ENCODE measurements at regions not wholly inside any gene's neighbourhood (a gene's known extent, or its start where the extent isn't known, plus 50 kb on each side); places are given as distances from the start of the nearest gene placed in this dataset.

DNA sequence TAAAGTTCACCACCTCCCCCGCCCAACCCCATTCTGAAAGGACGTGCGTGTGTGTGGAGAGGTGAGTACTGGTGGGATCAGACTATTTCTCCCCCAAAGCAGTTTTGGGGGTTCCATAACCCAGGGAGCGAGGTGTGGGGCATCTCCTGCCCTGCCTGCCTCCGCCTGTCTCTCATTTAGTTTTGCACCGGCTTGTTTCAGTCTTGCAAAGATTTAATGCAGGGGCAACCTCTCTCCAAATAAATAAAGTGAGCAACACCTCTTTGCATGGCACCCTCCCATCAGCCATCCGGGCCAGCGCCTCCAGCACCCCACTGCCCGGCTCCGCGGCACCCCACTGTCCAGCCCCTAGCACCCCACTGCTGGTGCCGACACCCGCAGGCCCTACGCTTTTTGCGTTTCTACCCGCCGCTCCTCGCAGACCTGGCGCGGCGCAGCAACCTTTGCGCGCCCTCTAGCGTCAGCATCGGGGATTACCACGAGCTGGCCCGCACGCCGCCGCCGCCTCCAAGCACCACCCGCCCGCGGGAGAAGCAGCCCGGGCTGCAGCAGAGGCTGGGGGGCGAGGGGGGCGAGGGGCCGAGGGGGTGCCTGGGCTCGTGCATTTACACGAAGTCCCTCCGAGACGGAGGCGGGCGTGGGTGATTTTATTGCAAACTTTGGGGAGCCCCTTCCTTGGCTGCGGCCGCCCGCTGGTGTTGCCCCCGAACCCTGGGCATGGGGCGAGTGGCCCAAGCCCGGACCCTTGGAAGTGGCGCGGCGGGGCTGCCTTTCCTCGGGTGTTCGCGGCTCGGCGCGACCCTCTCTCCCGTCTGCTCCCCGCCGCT is 55.8 kb upstream of the VRK1 start:
- Histone ChIP-seq H2AFZ (ENCODE audit: low read length) (peak overlapping the region; percentile 77), H4K20me1 (ENCODE audit: insufficient read depth, low read length, poor library complexity, severe bottlenecking) (no peaks in the 10 kb centered on the region), H3K4me1 (ENCODE audit: insufficient read depth, low read length, poor library complexity, severe bottlenecking) (peaks cover 4% of the 10 kb centered on the region), H3K36me3 (ENCODE audit: insufficient read depth, low read length) (no peaks in the 10 kb centered on the region), H3F3A (ENCODE audit: low read depth) (no peaks in the 10 kb centered on the region), H3K27me3 (ENCODE audit: insufficient read depth, low read length, poor library complexity, severe bottlenecking) (no peaks in the 10 kb centered on the region), H3K79me2 (ENCODE audit: insufficient read depth, low read length) (no peaks in the 10 kb centered on the region), H3K9ac (ENCODE audit: low read depth, low read length, poor library complexity, severe bottlenecking) (no peak overlapping the region), H3K9me3 (ENCODE audit: insufficient read depth, low read depth, low read length) (no peaks in the 10 kb centered on the region), H3K4me3 (ENCODE audit: low read length, poor library complexity, severe bottlenecking) (peak overlapping the region; percentile 65), H3K9me2 (replicated peaks; ENCODE audit: low read depth, low read length) (no peaks in the 10 kb centered on the region), H3K4me2 (ENCODE audit: low read depth, low read length, poor library complexity, severe bottlenecking) (peak overlapping the region; percentile 76)
- TF ChIP-seq, protein P1, sequence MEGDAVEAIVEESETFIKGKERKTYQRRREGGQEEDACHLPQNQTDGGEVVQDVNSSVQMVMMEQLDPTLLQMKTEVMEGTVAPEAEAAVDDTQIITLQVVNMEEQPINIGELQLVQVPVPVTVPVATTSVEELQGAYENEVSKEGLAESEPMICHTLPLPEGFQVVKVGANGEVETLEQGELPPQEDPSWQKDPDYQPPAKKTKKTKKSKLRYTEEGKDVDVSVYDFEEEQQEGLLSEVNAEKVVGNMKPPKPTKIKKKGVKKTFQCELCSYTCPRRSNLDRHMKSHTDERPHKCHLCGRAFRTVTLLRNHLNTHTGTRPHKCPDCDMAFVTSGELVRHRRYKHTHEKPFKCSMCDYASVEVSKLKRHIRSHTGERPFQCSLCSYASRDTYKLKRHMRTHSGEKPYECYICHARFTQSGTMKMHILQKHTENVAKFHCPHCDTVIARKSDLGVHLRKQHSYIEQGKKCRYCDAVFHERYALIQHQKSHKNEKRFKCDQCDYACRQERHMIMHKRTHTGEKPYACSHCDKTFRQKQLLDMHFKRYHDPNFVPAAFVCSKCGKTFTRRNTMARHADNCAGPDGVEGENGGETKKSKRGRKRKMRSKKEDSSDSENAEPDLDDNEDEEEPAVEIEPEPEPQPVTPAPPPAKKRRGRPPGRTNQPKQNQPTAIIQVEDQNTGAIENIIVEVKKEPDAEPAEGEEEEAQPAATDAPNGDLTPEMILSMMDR (conservative IDR thresholded peaks at IDR 0.05; ENCODE audit: low read length): peak; percentile 71
- no peak for TF ChIP-seq EZH2phosphoT487 (IDR thresholded peaks at IDR 0.05; ENCODE audit: borderline replicate concordance)

DNA sequence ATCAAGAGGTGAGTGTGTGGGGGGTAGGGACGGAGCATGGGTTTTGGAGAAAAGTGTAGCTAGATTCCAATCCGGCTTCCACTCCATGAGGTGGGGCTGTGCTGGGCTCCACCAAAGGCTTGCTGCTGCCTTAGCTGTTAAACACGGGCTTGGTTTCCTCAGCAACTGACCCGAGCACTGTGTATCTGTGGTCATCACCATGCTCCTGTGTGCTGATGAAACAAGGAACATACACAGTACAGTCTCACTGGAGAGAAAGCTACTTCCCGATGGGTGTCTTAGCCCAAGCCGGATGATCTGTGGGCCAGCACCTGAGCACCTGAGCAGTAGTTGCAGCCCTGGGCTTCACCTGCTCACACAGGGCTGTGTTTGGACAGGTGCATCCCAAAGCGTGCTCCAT is 52.9 kb upstream of the VRK1 start:
- H2AFZ ChIP-seq (ENCODE audit: low read length): no peak overlapping the region
- no peaks in the 10 kb centered on the region for H3K9me3 ChIP-seq (ENCODE audit: insufficient read depth, low read depth, low read length)
- H3K4me1 ChIP-seq (ENCODE audit: insufficient read depth, low read length, poor library complexity, severe bottlenecking): peaks cover 4% of the 10 kb centered on the region
- no peaks in the 10 kb centered on the region for H4K20me1 ChIP-seq (ENCODE audit: insufficient read depth, low read length, poor library complexity, severe bottlenecking)
- H3K79me2 ChIP-seq (ENCODE audit: insufficient read depth, low read length): no peaks in the 10 kb centered on the region
- no peaks in the 10 kb centered on the region for H3K27me3 ChIP-seq (ENCODE audit: insufficient read depth, low read length, poor library complexity, severe bottlenecking)
- H3F3A ChIP-seq (ENCODE audit: low read depth): no peaks in the 10 kb centered on the region
- H3K4me2 ChIP-seq (ENCODE audit: low read depth, low read length, poor library complexity, severe bottlenecking): no peak overlapping the region
- no peaks in the 10 kb centered on the region for H3K36me3 ChIP-seq (ENCODE audit: insufficient read depth, low read length)
- no peak overlapping the region for H3K4me3 ChIP-seq (ENCODE audit: low read length, poor library complexity, severe bottlenecking)
- H3K9me2 ChIP-seq (replicated peaks; ENCODE audit: low read depth, low read length): no peaks in the 10 kb centered on the region
- TF ChIP-seq, protein P1 (conservative IDR thresholded peaks at IDR 0.05; ENCODE audit: low read length): no peak
- no peak for TF ChIP-seq EZH2phosphoT487 (IDR thresholded peaks at IDR 0.05; ENCODE audit: borderline replicate concordance)
- no peak overlapping the region for H3K9ac ChIP-seq (ENCODE audit: low read depth, low read length, poor library complexity, severe bottlenecking)

DNA sequence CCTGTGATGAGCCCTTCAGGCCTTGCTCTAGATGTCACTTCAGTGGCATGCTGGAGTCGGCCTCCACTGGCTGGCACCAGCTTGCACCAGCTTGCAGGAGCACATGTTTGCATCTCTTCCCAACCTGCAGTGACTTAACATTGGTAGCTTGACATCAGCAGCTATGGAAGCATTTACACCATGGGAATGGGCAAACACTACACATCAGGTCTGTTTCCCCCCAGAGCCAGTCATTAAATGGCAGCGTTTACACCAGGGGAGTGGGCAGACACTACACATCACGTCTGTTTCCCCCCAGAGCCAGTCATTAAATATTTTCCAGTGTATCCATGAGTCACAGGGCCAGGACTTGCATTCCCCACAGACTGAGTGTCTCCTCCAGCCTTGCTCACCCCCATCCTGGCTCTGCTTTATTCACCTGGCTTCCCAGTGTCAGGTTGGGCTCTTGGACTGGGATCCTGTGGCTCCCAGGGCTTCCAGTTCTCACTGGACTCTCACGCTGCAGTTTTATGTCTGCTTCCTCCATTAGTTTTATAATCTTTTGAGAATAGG is 51.6 kb upstream of the VRK1 start:
- TF ChIP-seq, protein P1 (conservative IDR thresholded peaks at IDR 0.05; ENCODE audit: low read length): no peak
- no peak for TF ChIP-seq EZH2phosphoT487 (IDR thresholded peaks at IDR 0.05; ENCODE audit: borderline replicate concordance)
- H4K20me1 ChIP-seq (ENCODE audit: insufficient read depth, low read length, poor library complexity, severe bottlenecking): no peaks in the 10 kb centered on the region
- no peak overlapping the region for H3K9ac ChIP-seq (ENCODE audit: low read depth, low read length, poor library complexity, severe bottlenecking)
- H3K9me3 ChIP-seq (ENCODE audit: insufficient read depth, low read depth, low read length): no peaks in the 10 kb centered on the region
- no peak overlapping the region for H3K4me3 ChIP-seq (ENCODE audit: low read length, poor library complexity, severe bottlenecking)
- no peaks in the 10 kb centered on the region for H3F3A ChIP-seq (ENCODE audit: low read depth)
- H3K79me2 ChIP-seq (ENCODE audit: insufficient read depth, low read length): no peaks in the 10 kb centered on the region
- no peak overlapping the region for H2AFZ ChIP-seq (ENCODE audit: low read length)
- no peaks in the 10 kb centered on the region for H3K36me3 ChIP-seq (ENCODE audit: insufficient read depth, low read length)
- no peak overlapping the region for H3K4me2 ChIP-seq (ENCODE audit: low read depth, low read length, poor library complexity, severe bottlenecking)
- H3K4me1 ChIP-seq (ENCODE audit: insufficient read depth, low read length, poor library complexity, severe bottlenecking): peaks cover 4% of the 10 kb centered on the region
- H3K9me2 ChIP-seq (replicated peaks; ENCODE audit: low read depth, low read length): no peaks in the 10 kb centered on the region
- no peaks in the 10 kb centered on the region for H3K27me3 ChIP-seq (ENCODE audit: insufficient read depth, low read length, poor library complexity, severe bottlenecking)
